Left colon (tissue), 2 donors: ENCODE measurements at regions not wholly inside any gene's neighbourhood (a gene's known extent, or its start where the extent isn't known, plus 50 kb on each side); places are given as distances from the start of the nearest gene placed in this dataset.

Experiments
- ATAC-seq: fragments of 200-7000 bp; cut with Tn5 transposase; one replicate; pipeline ENCODE4 v1.9.1; 2020; ENCODE audit warnings: mild to moderate bottlenecking, moderate library complexity
- DNase-seq, 2 donors: peaks; one replicate each; pipeline ENCODE4 v3.0.0-alpha.2; 2020
- intact Hi-C, 2 donors: fragments of 100-400 bp; cut with DNase I in 1 of 2; cut with micrococcal nuclease in 1 of 2; formaldehyde crosslinking; loops; one replicate each; pipeline versions ENCODE4 v1.11.2 to v1.14.0; 2022; cut with DNase I, micrococcal nuclease
- donor health status: DM: no; HTN: no; CAD: no.
- donor health status: DM: yes; HTN: yes; CAD: no.

- ATAC-seq: no peak
- intact Hi-C loops: no loop called here
Measured at GRCh38 chrX:8873956-8874355, 72.8 kb upstream of the FAM9A start.

GRCh38 chrX:8873102-8873501 lies 71.9 kb upstream of the FAM9A start:
- intact Hi-C loops: no loop called here
- DNase-seq: no peak
- ATAC-seq: no peak

More at GRCh38 chrX:8873956-8874355, 72.8 kb upstream of the FAM9A start:
- DNase-seq: no peak

GRCh38 chrX:8870411-8870810 lies 69.2 kb upstream of the FAM9A start:
- DNase-seq (no peak), ATAC-seq (no peak)
- intact Hi-C loops: no loop called here

GRCh38 chrX:8869812-8870211 lies 68.6 kb upstream of the FAM9A start:
- DNase-seq: no peak
- intact Hi-C loops: no loop called here

GRCh38 chrX:8868906-8869305 lies 67.7 kb upstream of the FAM9A start:
- intact Hi-C loops: no loop called here
- DNase-seq (no peak), ATAC-seq (no peak)

More at GRCh38 chrX:8869812-8870211, 68.6 kb upstream of the FAM9A start:
- no peak for ATAC-seq

GRCh38 chrX:8868070-8868773 lies 67.0 kb upstream of the FAM9A start:
- intact Hi-C loops: no loop called here
- no peak for DNase-seq
- no peak for ATAC-seq

GRCh38 chrX:8867406-8867805 lies 66.2 kb upstream of the FAM9A start:
- DNase-seq (no peak), ATAC-seq (no peak)
- intact Hi-C loops: no loop called here

GRCh38 chrX:8864161-8864560 lies 63.0 kb upstream of the FAM9A start:
- no peak for DNase-seq
- intact Hi-C loops: no loop called here
- ATAC-seq: no peak

GRCh38 chrX:8861908-8862307 lies 60.7 kb upstream of the FAM9A start:
- ATAC-seq (no peak), DNase-seq (no peak)
- intact Hi-C loops: no loop called here

GRCh38 chrX:8851231-8851886 lies 50.2 kb upstream of the FAM9A start:
- peak; percentile 45 for ATAC-seq
- DNase-seq: no peak
- intact Hi-C loops: no loop called here
